GM23338 (cell line): ENCODE measurements at regions not wholly inside any gene's neighbourhood (a gene's known extent, or its start where the extent isn't known, plus 50 kb on each side); places are given as distances from the start of the nearest gene placed in this dataset.
"Not testable (repeated sequence)": the region's sequence is repeated elsewhere in the genome, so short reads cannot be mapped to it uniquely, and the experiment has no call there.

Experiments used
- ATAC-seq: fragments of 200-7000 bp; cut with Tn5 transposase; 3 replicates; pipeline ENCODE4 v1.9.1; 2020
- DNase-seq: peaks from one replicate; pipeline ENCODE4 v3.0.0-alpha.2; 2015; ENCODE audit warnings: low spot score
- H2AFZ ChIP-seq: fragments of 200-600 bp; sonication (generic); 2 replicates; pipeline ENCODE4 v1.8.0; 2016; ENCODE audit warnings: antibody characterized with exemption, mild to moderate bottlenecking, moderate library complexity
- H3F3A ChIP-seq: fragments of 200-600 bp; sonication (generic); replicated peaks from 2 replicates; pipeline ENCODE4 v1.8.0; 2017; ENCODE audit warnings: antibody characterized with exemption, mixed run types, low read depth
- H3K27ac ChIP-seq: fragments of 200-600 bp; sonication (generic); 2 replicates; pipeline ENCODE4 v1.6.1; 2016; ENCODE audit warnings: low read depth
- H3K27me3 ChIP-seq: fragments of 200-600 bp; sonication (generic); 2 replicates; pipeline ENCODE4 v1.8.0; 2016; ENCODE audit warnings: mild to moderate bottlenecking, mixed run types, moderate library complexity; ENCODE audit not compliant: insufficient read depth
- H3K36me3 ChIP-seq: fragments of 200-600 bp; sonication (generic); 2 replicates; pipeline ENCODE4 v1.8.0; 2016; ENCODE audit warnings: mild to moderate bottlenecking; ENCODE audit not compliant: insufficient read depth
- H3K4me1 ChIP-seq: fragments of 200-600 bp; sonication (generic); 2 replicates; pipeline ENCODE4 v1.8.0; 2016; ENCODE audit warnings: mild to moderate bottlenecking, moderate library complexity; ENCODE audit not compliant: insufficient read depth
- H3K4me2 ChIP-seq: fragments of 200-600 bp; sonication (generic); 2 replicates; pipeline ENCODE4 v1.7.1; 2017; ENCODE audit warnings: mixed run types
- H3K4me3 ChIP-seq: fragments of 200-600 bp; sonication (generic); 2 replicates; pipeline ENCODE4 v1.6.1; 2016; ENCODE audit warnings: mixed run types
- H3K79me2 ChIP-seq: fragments of 200-600 bp; sonication (generic); replicated peaks from 2 replicates; pipeline ENCODE4 v1.8.0; 2017; ENCODE audit warnings: mild to moderate bottlenecking; ENCODE audit not compliant: insufficient read depth
- H3K9me2 ChIP-seq: fragments of 200-600 bp; sonication (generic); 2 replicates; pipeline ENCODE4 v1.8.0; 2017; ENCODE audit not compliant: insufficient read depth
- H4K20me1 ChIP-seq: fragments of 200-600 bp; sonication (generic); replicated peaks from 2 replicates; pipeline ENCODE4 v1.8.0; 2017; ENCODE audit warnings: mild to moderate bottlenecking; ENCODE audit not compliant: insufficient read depth
- H3K27ac Mint-ChIP-seq: 2 replicates; pipeline ENCODE4 v1.8.0; 2020; ENCODE audit warnings: inconsistent platforms, mild to moderate bottlenecking, moderate library complexity, mixed read lengths
- H3K27me3 Mint-ChIP-seq: 3 replicates; pipeline ENCODE4 v1.8.0; 2022; ENCODE audit warnings: low read depth, mild to moderate bottlenecking, moderate library complexity, mixed read lengths, inconsistent platforms; ENCODE audit not compliant: insufficient read depth, poor library complexity
- H3K36me3 Mint-ChIP-seq: 3 replicates; pipeline ENCODE4 v1.8.0; 2021; ENCODE audit warnings: low read depth, mild to moderate bottlenecking, inconsistent platforms, moderate library complexity, mixed read lengths
- H3K4me1 Mint-ChIP-seq: 3 replicates; pipeline ENCODE4 v1.8.0; 2020; ENCODE audit warnings: mild to moderate bottlenecking, inconsistent platforms, mixed read lengths
- H3K4me3 Mint-ChIP-seq: 3 replicates; pipeline ENCODE4 v1.8.0; 2021; ENCODE audit warnings: moderate library complexity, mild to moderate bottlenecking, inconsistent platforms, mixed read lengths
- H3K9me3 Mint-ChIP-seq: 3 replicates; pipeline ENCODE4 v1.8.0; 2020; ENCODE audit warnings: moderate library complexity, mild to moderate bottlenecking, inconsistent platforms, mixed read lengths
- CREB1 ChIP-seq: fragments of 250-450 bp; sonication (Bioruptor Pico); IDR thresholded peaks from 2 replicates; pipeline ENCODE4 v1.5.0; 2020; ENCODE audit warnings: low read depth, mild to moderate bottlenecking, moderate library complexity
- CTCF ChIP-seq, 2 experiments: fragments of 200-600 bp in 1 of 2; sonication (generic) in 1 of 2; conservative IDR thresholded peaks; 2 replicates each; pipeline versions ENCODE4 v1.5.1 to v1.6.1; 2016 to 2017; ENCODE audit warnings: antibody characterized with exemption in 2 of 2, low read depth in 2 of 2, mild to moderate bottlenecking in 2 of 2, moderate library complexity in 1 of 2
- EZH2phosphoT487 ChIP-seq: fragments of 200-600 bp; sonication (generic); IDR thresholded peaks from one replicate; pipeline ENCODE4 v1.8.1; 2018; ENCODE audit warnings: antibody characterized with exemption; ENCODE audit not compliant: unreplicated experiment
- ZNF114 ChIP-seq: fragments of 250-450 bp; sonication (Bioruptor Pico); IDR thresholded peaks from 2 replicates; pipeline ENCODE4 v1.5.0; 2020; ENCODE audit warnings: mild to moderate bottlenecking, moderate library complexity
- ZNF331 ChIP-seq: fragments of 250-450 bp; sonication (Bioruptor Pico); IDR thresholded peaks from 2 replicates; pipeline ENCODE4 v1.5.0; 2020; ENCODE audit warnings: low read depth, mild to moderate bottlenecking, moderate library complexity
- TF ChIP-seq, protein P1 (sequence below): IDR thresholded peaks from 2 replicates; pipeline ENCODE4 v1.6.1; 2016; ENCODE audit warnings: antibody characterized with exemption

GRCh38 chr2:142710336-142710735, 167.1 kb upstream of the KYNU start:
- Histone ChIP-seq H3K9me2 (peaks cover under 1% of the 10 kb centered on the region; the same call in 1 of the 2 replicates), H3K79me2 (no peaks in the 10 kb centered on the region), H3K27ac (no peak overlapping the region), H4K20me1 (no peaks in the 10 kb centered on the region), H3K4me3 (no peak overlapping the region), H3K27me3 (no peaks in the 10 kb centered on the region), H3F3A (no peaks in the 10 kb centered on the region), H2AFZ (no peak overlapping the region), H3K4me2 (no peak overlapping the region), H3K4me1 (no peaks in the 10 kb centered on the region), H3K36me3 (no peaks in the 10 kb centered on the region)
- no peaks in the 10 kb centered on the region for H3K36me3 Mint-ChIP-seq
- H3K4me1 Mint-ChIP-seq: no peaks in the 10 kb centered on the region; the same call in 2 of the 3 replicates
- no peak overlapping the region for H3K4me3 Mint-ChIP-seq
- no peaks in the 10 kb centered on the region for H3K27me3 Mint-ChIP-seq
- TF ChIP-seq CREB1 (CRISPR knock-in tag): no peak
- TF ChIP-seq ZNF114 (CRISPR knock-in tag): no peak
- no peak for TF ChIP-seq ZNF331 (CRISPR knock-in tag)
- TF ChIP-seq, protein P1, sequence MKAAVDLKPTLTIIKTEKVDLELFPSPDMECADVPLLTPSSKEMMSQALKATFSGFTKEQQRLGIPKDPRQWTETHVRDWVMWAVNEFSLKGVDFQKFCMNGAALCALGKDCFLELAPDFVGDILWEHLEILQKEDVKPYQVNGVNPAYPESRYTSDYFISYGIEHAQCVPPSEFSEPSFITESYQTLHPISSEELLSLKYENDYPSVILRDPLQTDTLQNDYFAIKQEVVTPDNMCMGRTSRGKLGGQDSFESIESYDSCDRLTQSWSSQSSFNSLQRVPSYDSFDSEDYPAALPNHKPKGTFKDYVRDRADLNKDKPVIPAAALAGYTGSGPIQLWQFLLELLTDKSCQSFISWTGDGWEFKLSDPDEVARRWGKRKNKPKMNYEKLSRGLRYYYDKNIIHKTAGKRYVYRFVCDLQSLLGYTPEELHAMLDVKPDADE: no peak
- ATAC-seq (no peak), DNase-seq (no peak)
- no peaks in the 10 kb centered on the region; the same call in 2 of the 3 replicates for H3K9me3 Mint-ChIP-seq
- no peak overlapping the region for H3K27ac Mint-ChIP-seq

- Mint-ChIP-seq H3K27ac (no peak overlapping the region), H3K27me3 (no peaks in the 10 kb centered on the region), H3K9me3 (no peaks in the 10 kb centered on the region; the same call in 1 of the 3 replicates), H3K4me1 (no peaks in the 10 kb centered on the region; the same call in 2 of the 3 replicates), H3K36me3 (no peaks in the 10 kb centered on the region), H3K4me3 (no peak overlapping the region)
- H3K4me3 ChIP-seq: no peak overlapping the region
- no peaks in the 10 kb centered on the region for H3K27me3 ChIP-seq
- H3K79me2 ChIP-seq: no peaks in the 10 kb centered on the region
- no peaks in the 10 kb centered on the region for H3K9me2 ChIP-seq
- no peaks in the 10 kb centered on the region for H4K20me1 ChIP-seq
- no peak overlapping the region for H3K4me2 ChIP-seq
- no peak for TF ChIP-seq ZNF331 (CRISPR knock-in tag)
- peak in 1 of 2 experiments; percentile 48; a peak in 2 of 4 replicates for TF ChIP-seq CTCF (conservative IDR thresholded peaks at IDR 0.05; ENCODE audit: low read depth in 2 of 2)
- TF ChIP-seq CREB1 (CRISPR knock-in tag): no peak
- TF ChIP-seq EZH2phosphoT487: no peak
- no peak for TF ChIP-seq ZNF114 (CRISPR knock-in tag)
- TF ChIP-seq, protein P1: no peak
- DNase-seq: peak; percentile 30
- H3K4me1 ChIP-seq: no peaks in the 10 kb centered on the region
- H2AFZ ChIP-seq: peak overlapping the region; percentile 1; the same call in 1 of the 2 replicates
- ATAC-seq: peak; percentile 43; the same call in 2 of the 3 replicates
- no peak overlapping the region for H3K27ac ChIP-seq
- no peaks in the 10 kb centered on the region for H3K36me3 ChIP-seq
- H3F3A ChIP-seq: 0 out of 2 replicates have a peak, but pooled peaks cover 3% of the 10 kb centered on the region
These were observed 170.1 kb upstream of the KYNU start for GRCh38 chr2:142707318-142707717.

- not testable (repeated sequence) for H3K4me1 ChIP-seq, DNase-seq, H3K4me1 Mint-ChIP-seq, H4K20me1 ChIP-seq, H3K36me3 Mint-ChIP-seq, ATAC-seq, H3K9me2 ChIP-seq, H3K27ac ChIP-seq, H3K27me3 Mint-ChIP-seq, H3F3A ChIP-seq, H3K27ac Mint-ChIP-seq, H3K4me2 ChIP-seq, H3K4me3 ChIP-seq, H3K4me3 Mint-ChIP-seq, H3K9me3 Mint-ChIP-seq, H3K27me3 ChIP-seq, H2AFZ ChIP-seq, H3K36me3 ChIP-seq, H3K79me2 ChIP-seq
These were observed 175.1 kb upstream of the KYNU start for GRCh38 chr2:142702397-142702796.

GRCh38 chr2:142695350-142696257, 181.9 kb upstream of the KYNU start:
- H3K4me3 ChIP-seq, H3K27me3 Mint-ChIP-seq, H4K20me1 ChIP-seq, H3K9me3 Mint-ChIP-seq, H3K36me3 Mint-ChIP-seq, H3K27ac Mint-ChIP-seq, H3K4me2 ChIP-seq, H3K4me1 Mint-ChIP-seq, H3F3A ChIP-seq, H3K36me3 ChIP-seq, H3K27ac ChIP-seq, H3K4me1 ChIP-seq, ATAC-seq, DNase-seq, H3K4me3 Mint-ChIP-seq, H3K27me3 ChIP-seq, H3K79me2 ChIP-seq, H2AFZ ChIP-seq, H3K9me2 ChIP-seq: not testable (repeated sequence)
